Spleen (tissue), 11 donors: ENCODE measurements at regions not wholly inside any gene's neighbourhood (a gene's known extent, or its start where the extent isn't known, plus 50 kb on each side); places are given as distances from the start of the nearest gene placed in this dataset.
"Not testable (repeated sequence)": the region's sequence is repeated elsewhere in the genome, so short reads cannot be mapped to it uniquely, and the experiment has no call there.

Experiments used
- DNase-seq: peaks from one replicate; pipeline ENCODE4 v3.0.0-alpha.2; 2020
- H3K27ac ChIP-seq, 8 donors: fragments of 200-600 bp; sonication (generic) in 7 of 8; 1 replicate in 4 of 8; 2 replicates in 4 of 8; pipeline versions ENCODE4 v1.5.0 to v1.8.0; 2016 to 2021; ENCODE audit warnings: inconsistent platforms in 4 of 8, mild to moderate bottlenecking in 4 of 8, moderate library complexity in 1 of 8
- H3K27me3 ChIP-seq, 7 donors: fragments of 200-600 bp; sonication (generic) in 6 of 7; replicated peaks in 1 of 7; 1 replicate in 4 of 7; 2 replicates in 3 of 7; pipeline versions ENCODE4 v1.5.0 to v1.8.0; 2016 to 2021; ENCODE audit warnings: inconsistent platforms in 3 of 7, mild to moderate bottlenecking in 1 of 7
- H3K36me3 ChIP-seq, 6 donors: fragments of 200-600 bp; sonication (generic) in 5 of 6; 1 replicate in 4 of 6; 2 replicates in 2 of 6; pipeline versions ENCODE4 v1.5.0 to v1.8.0; 2016 to 2021; ENCODE audit warnings: inconsistent platforms in 2 of 6
- H3K4me1 ChIP-seq, 6 donors: fragments of 200-600 bp; sonication (generic) in 5 of 6; 1 replicate in 3 of 6; 2 replicates in 3 of 6; pipeline versions ENCODE4 v1.5.0 to v1.8.0; 2016 to 2021; ENCODE audit warnings: inconsistent platforms in 3 of 6
- H3K4me3 ChIP-seq, 8 donors: fragments of 200-600 bp; sonication (generic) in 7 of 8; 1 replicate in 4 of 8; 2 replicates in 4 of 8; pipeline versions ENCODE4 v1.5.0 to v1.8.0; 2016 to 2021; ENCODE audit warnings: inconsistent platforms in 4 of 8, mild to moderate bottlenecking in 4 of 8, moderate library complexity in 2 of 8
- H3K9me3 ChIP-seq, 8 donors: fragments of 200-600 bp; sonication (generic) in 7 of 8; 1 replicate in 4 of 8; 2 replicates in 4 of 8; pipeline versions ENCODE4 v1.5.0 to v1.8.0; 2016 to 2021; ENCODE audit warnings: inconsistent platforms in 4 of 8
- CTCF ChIP-seq, 11 experiments: fragments of 200-600 bp in 7 of 11; fragments of 450-650 bp in 4 of 11; sonication (generic) in 4 of 11; IDR thresholded peaks in 8 of 11; conservative IDR thresholded peaks in 3 of 11; 1 replicate in 7 of 11; 2 replicates in 4 of 11; pipeline versions ENCODE4 v1.4.0 to v1.8.0; 2016 to 2021; ENCODE audit warnings: antibody characterized with exemption in 11 of 11, inconsistent platforms in 4 of 11, mild to moderate bottlenecking in 1 of 11
- POLR2A ChIP-seq, 3 donors: fragments of 450-650 bp; IDR thresholded peaks; one replicate each; pipeline ENCODE4 v1.5.1; 2017; ENCODE audit warnings: antibody characterized with exemption in 3 of 3, mild to moderate bottlenecking in 1 of 3
- POLR2AphosphoS5 ChIP-seq, 3 donors: sonication (generic); formaldehyde crosslinking; IDR thresholded peaks; one replicate each; pipeline ENCODE4 v1.5.1; 2017; ENCODE audit warnings: antibody characterized with exemption in 3 of 3
- WGBS, 5 donors: extraction: QIAGEN DNeasy Blood & Tissue Kit in 3 of 5; methylation state at CpG; one replicate each; pipeline versions ENCODE4 v1.1.5 to v1.1.7; 2013 to 2018; 5-methylcytosine and 5-hydroxymethylcytosine counted together
- intact Hi-C: fragments of 100-400 bp; cut with DNase I; formaldehyde crosslinking; loops from one replicate; pipeline ENCODE4 v1.15.0; 2023; ENCODE audit warnings: low total_unique reads
- donor health status: healthy with polysubstance abuse.
- donor health status: DM: no; HTN: no; CAD: no; lungs with moderate emphysema.
- donor health status: DM: no; HTN: no; CAD: no.
- donor health status: Bipolar disorder and iron deficiency.
- donor health status: healthy.
- donor health status: DM: no; HTN: no; CAD: no.
- donor health status: DM: yes; HTN: yes; CAD: no.

- no peak overlapping the region for H3K4me3 ChIP-seq
- H3K9me3 ChIP-seq = no peaks in the 10 kb centered on the region
- 92 to 94% (median 93%) methylated on average over 10 of the region's 10 CpGs for WGBS, 5 donors
- no peaks in the 10 kb centered on the region for H3K4me1 ChIP-seq
- no peak for DNase-seq
- H3K27ac ChIP-seq = no peak overlapping the region
- no peaks in the 10 kb centered on the region for H3K27me3 ChIP-seq
- H3K36me3 ChIP-seq = no peaks in the 10 kb centered on the region
- TF ChIP-seq POLR2AphosphoS5 (IDR thresholded peaks at IDR 0.05) (no peak), CTCF (IDR thresholded peaks at IDR 0.05 in 8 of 11, conservative IDR thresholded peaks at IDR 0.05 in 3 of 11) (no peak), POLR2A (IDR thresholded peaks at IDR 0.05) (no peak)
- intact Hi-C loops = no loop called here
Observed at GRCh38 chr3:125693887-125694286, 98.6 kb upstream of the OSBPL11 start.

GRCh38 chr3:125694761-125695294, 99.5 kb upstream of the OSBPL11 start:
- intact Hi-C loops = no loop called here
- Histone ChIP-seq H3K4me3 (no peak overlapping the region), H3K9me3 (no peaks in the 10 kb centered on the region), H3K27ac (no peak overlapping the region), H3K36me3 (no peaks in the 10 kb centered on the region), H3K4me1 (no peaks in the 10 kb centered on the region), H3K27me3 (no peaks in the 10 kb centered on the region)
- no peak for DNase-seq
- no peak for TF ChIP-seq POLR2AphosphoS5 (IDR thresholded peaks at IDR 0.05)
- no peak for TF ChIP-seq CTCF (IDR thresholded peaks at IDR 0.05 in 8 of 11, conservative IDR thresholded peaks at IDR 0.05 in 3 of 11)
- no peak for TF ChIP-seq POLR2A (IDR thresholded peaks at IDR 0.05)
- 87 to 95% (median 89%) methylated on average over 14 of the region's 14 CpGs for WGBS, 5 donors

GRCh38 chr3:125695688-125696087, 100.4 kb upstream of the OSBPL11 start:
- no peak overlapping the region for H3K27ac ChIP-seq
- DNase-seq = no peak
- no peak overlapping the region for H3K4me3 ChIP-seq
- H3K36me3 ChIP-seq = no peaks in the 10 kb centered on the region
- H3K9me3 ChIP-seq = no peaks in the 10 kb centered on the region
- no peaks in the 10 kb centered on the region for H3K4me1 ChIP-seq
- TF ChIP-seq POLR2AphosphoS5 (IDR thresholded peaks at IDR 0.05) (no peak), CTCF (IDR thresholded peaks at IDR 0.05 in 8 of 11, conservative IDR thresholded peaks at IDR 0.05 in 3 of 11) (no peak), POLR2A (IDR thresholded peaks at IDR 0.05) (no peak)
- 83 to 95% (median 94%) methylated on average over 6 of the region's 6 CpGs for WGBS, 5 donors
- intact Hi-C loops = no loop called here
- H3K27me3 ChIP-seq = no peaks in the 10 kb centered on the region

- H3K27ac ChIP-seq, H3K27me3 ChIP-seq, intact Hi-C loops, H3K36me3 ChIP-seq, H3K4me3 ChIP-seq, H3K9me3 ChIP-seq, DNase-seq, H3K4me1 ChIP-seq: not testable (repeated sequence)
- 70 to 88% (median 80%) methylated on average over 2 of the region's 2 CpGs for WGBS, 5 donors
Observed at GRCh38 chr3:125697126-125697525, 101.8 kb upstream of the OSBPL11 start.
